GM12878 (cell line): ENCODE measurements at regions not wholly inside any gene's neighbourhood (a gene's known extent, or its start where the extent isn't known, plus 50 kb on each side); places are given as distances from the start of the nearest gene placed in this dataset.

Source experiments
- ATAC-seq: fragments of 200-7000 bp; cut with Tn5 transposase; 3 replicates; pipeline ENCODE4 v1.9.1; 2020; ENCODE audit warnings: mild to moderate bottlenecking, moderate library complexity
- BruUV-seq: library from RNA; stranded (reverse); fragments of 400-500 nt; replicated peaks from 2 replicates; lab custom pipeline; 2021; lab: Mats Ljungman, UMichigan
- CTCF ChIA-PET: fragments of 300-600 bp; sonication (Branson Sonifier 250); formaldehyde crosslinking; extraction: SDS; loops from one replicate; lab custom pipeline; 2021; ENCODE audit warnings: inconsistent platforms; lab: Yijun Ruan, JAX
- POLR2A ChIA-PET: fragments of 350-600 bp; formaldehyde crosslinking; extraction: SDS; loops from one replicate; lab custom pipeline; 2021; ENCODE audit warnings: inconsistent platforms; lab: Charles Lee
- RAD21 ChIA-PET: fragments of 300-600 bp; sonication (Branson Sonifier 250); formaldehyde crosslinking; loops from one replicate; lab custom pipeline; 2023; ENCODE audit warnings: antibody characterized with exemption; ENCODE audit not compliant: unreplicated experiment; lab: Charles Lee
- SMC1A ChIA-PET: fragments of 300-600 bp; sonication (Branson Sonifier 250); formaldehyde crosslinking; loops from one replicate; lab custom pipeline; 2023; ENCODE audit not compliant: unreplicated experiment, uncharacterized antibody; lab: Charles Lee
- DNase-seq: peaks from one replicate; pipeline ENCODE4 v3.0.0-alpha.2; 2011; ENCODE audit warnings: low read depth, low spot score
- FAIRE-seq: peaks from 3 replicates; lab custom pipeline; 2011; peaks lifted over from hg19 to GRCh38; lab: Jason Lieb, UNC
- H2AFZ ChIP-seq: 2 replicates; pipeline ENCODE4 v1.6.0; 2011; ENCODE audit warnings: low read depth, low read length, control low read depth; ENCODE audit not compliant: control insufficient read depth
- H3K27ac ChIP-seq: 2 replicates; pipeline ENCODE4 v1.5.1; 2011; ENCODE audit warnings: control low read depth; ENCODE audit not compliant: control insufficient read depth, insufficient read depth
- H3K27me3 ChIP-seq, 2 experiments: replicated peaks in 1 of 2; 2 replicates each; pipeline versions ENCODE4 v1.6.0 to v1.6.1; 2011; ENCODE audit warnings: low read length in 1 of 2; ENCODE audit not compliant: control insufficient read depth in 2 of 2, insufficient read depth in 2 of 2
- H3K36me3 ChIP-seq, 2 experiments: 2 replicates each; pipeline ENCODE4 v1.5.1; 2011; ENCODE audit warnings: low read length in 1 of 2; ENCODE audit not compliant: control insufficient read depth in 2 of 2, insufficient read depth in 2 of 2
- H3K4me1 ChIP-seq: 2 replicates; pipeline ENCODE4 v1.6.1; 2011; ENCODE audit warnings: mild to moderate bottlenecking, low read length, moderate library complexity, mixed read lengths; ENCODE audit not compliant: control insufficient read depth, insufficient read depth
- H3K4me2 ChIP-seq: 2 replicates; pipeline ENCODE4 v1.6.0; 2011; ENCODE audit warnings: control low read depth; ENCODE audit not compliant: control insufficient read depth, insufficient read depth
- H3K4me3 ChIP-seq: fragments of 200-600 bp; sonication (generic); 2 replicates; pipeline ENCODE4 v1.5.1; 2016
- H3K79me2 ChIP-seq: 2 replicates; pipeline ENCODE4 v1.6.0; 2011; ENCODE audit warnings: low read length; ENCODE audit not compliant: control insufficient read depth, insufficient read depth
- H3K9ac ChIP-seq: 2 replicates; pipeline ENCODE4 v1.8.0; 2011; ENCODE audit warnings: low read length, control low read depth, mixed read lengths; ENCODE audit not compliant: control insufficient read depth, insufficient read depth
- H3K9me3 ChIP-seq: replicated peaks from 3 replicates; pipeline ENCODE4 v1.5.1; 2011; ENCODE audit warnings: mild to moderate bottlenecking, low read length; ENCODE audit not compliant: control insufficient read depth, insufficient read depth
- H4K20me1 ChIP-seq: 2 replicates; pipeline ENCODE4 v1.6.0; 2011; ENCODE audit not compliant: control insufficient read depth, insufficient read depth
- ASH2L ChIP-seq: fragments of 300-600, 200-600 bp; sonication (generic); IDR thresholded peaks from 2 replicates; pipeline ENCODE4 v1.6.1; 2017; ENCODE audit warnings: low read depth, mild to moderate bottlenecking, borderline replicate concordance
- DPF2 ChIP-seq: fragments of 450-650 bp; IDR thresholded peaks from 2 replicates; pipeline ENCODE4 v1.6.1; 2017; ENCODE audit warnings: mild to moderate bottlenecking
- ESRRA ChIP-seq: IDR thresholded peaks from 2 replicates; pipeline ENCODE4 v1.6.1; 2012; ENCODE audit warnings: mild to moderate bottlenecking, low read length, improper control_type of control experiment
- FOS ChIP-seq: IDR thresholded peaks from 3 replicates; pipeline ENCODE4 v1.6.1; 2011; ENCODE audit warnings: borderline replicate concordance; ENCODE audit not compliant: insufficient read length; ENCODE audit errors: extremely low read depth
- HCFC1 ChIP-seq: fragments of 150-350 bp; IDR thresholded peaks from 2 replicates; pipeline ENCODE4 v1.6.1; 2014; ENCODE audit warnings: low read length
- HSF1 ChIP-seq: fragments of 150-350 bp; IDR thresholded peaks from 2 replicates; pipeline ENCODE4 v1.6.1; 2014; ENCODE audit warnings: mild to moderate bottlenecking, low read depth, low read length
- MEF2A ChIP-seq: IDR thresholded peaks from 2 replicates; pipeline ENCODE4 v1.6.1; 2011; ENCODE audit warnings: low read depth, mild to moderate bottlenecking, low read length, moderate library complexity; ENCODE audit not compliant: insufficient read depth
- NFYA ChIP-seq: IDR thresholded peaks from 2 replicates; pipeline ENCODE4 v1.6.1; 2011; ENCODE audit warnings: low read depth, mild to moderate bottlenecking, low read length, improper control_type of control experiment, borderline replicate concordance
- PAX8 ChIP-seq: fragments of 450-650 bp; IDR thresholded peaks from 2 replicates; pipeline ENCODE4 v1.6.1; 2017; ENCODE audit warnings: mild to moderate bottlenecking, moderate library complexity
- RBBP5 ChIP-seq: fragments of 200-600 bp; sonication (generic); conservative IDR thresholded peaks from 2 replicates; pipeline ENCODE4 v1.6.1; 2016
- SIN3A ChIP-seq: IDR thresholded peaks from 2 replicates; pipeline ENCODE4 v1.6.1; 2012; ENCODE audit warnings: low read depth, low read length, improper control_type of control experiment
- SIX5 ChIP-seq: IDR thresholded peaks from 2 replicates; pipeline ENCODE4 v1.6.1; 2011; ENCODE audit warnings: mild to moderate bottlenecking, low read depth, low read length, moderate library complexity; ENCODE audit not compliant: severe bottlenecking
- TAF1 ChIP-seq: IDR thresholded peaks from 2 replicates; pipeline ENCODE4 v1.6.1; 2011; ENCODE audit warnings: mild to moderate bottlenecking, low read depth, low read length, borderline replicate concordance
- ZBTB40 ChIP-seq: fragments of 450-650 bp; IDR thresholded peaks from 2 replicates; pipeline ENCODE4 v1.6.1; 2016; ENCODE audit warnings: mild to moderate bottlenecking, moderate library complexity, borderline replicate concordance
- ZNF207 ChIP-seq: fragments of 450-650 bp; IDR thresholded peaks from 2 replicates; pipeline ENCODE4 v1.6.1; 2014; ENCODE audit warnings: antibody characterized with exemption, mild to moderate bottlenecking, borderline replicate concordance
- WGBS: methylation state at CpG from one replicate; pipeline ENCODE4 v1.1.6; 2016; ENCODE audit warnings: low lambda C conversion rate; ENCODE audit not compliant: insufficient replicate concordance, insufficient coverage; ENCODE audit errors: missing lambda C conversion rate; 5-methylcytosine and 5-hydroxymethylcytosine counted together
- in situ Hi-C: fragments of 300-500 bp; cut with MboI; formaldehyde crosslinking; loops from 9 replicates; pipeline ENCODE4 v1.14.3; 2018; ENCODE audit warnings: mixed read lengths
- intact Hi-C: fragments of 100-400 bp; cut with micrococcal nuclease; formaldehyde crosslinking; loops from one replicate; pipeline ENCODE4 v1.14.2; 2022; ENCODE audit not compliant: unreplicated experiment

- CTCF ChIA-PET: no interaction called here
- Histone ChIP-seq H3K4me1 (no peaks in the 10 kb centered on the region), H3K9me3 (no peaks in the 10 kb centered on the region), H4K20me1 (no peaks in the 10 kb centered on the region), H3K9ac (no peak overlapping the region), H2AFZ (no peak overlapping the region), H3K27ac (no peak overlapping the region), H3K27me3 (no peaks in the 10 kb centered on the region), H3K36me3 (no peaks in the 10 kb centered on the region), H3K4me2 (no peak overlapping the region), H3K79me2 (no peaks in the 10 kb centered on the region), H3K4me3 (no peak overlapping the region)
- intact Hi-C loops: no loop called here
- no peak for FAIRE-seq
- POLR2A ChIA-PET: no interaction called here
- no peak for ATAC-seq
- WGBS: 27% methylated on average over 3 of the region's 3 CpGs
- no TSS peak for BruUV-seq
- TF ChIP-seq MEF2A: no peak
- no peak for TF ChIP-seq SIN3A
- no peak for TF ChIP-seq HCFC1
- in situ Hi-C loops: no loop called here
- SMC1A ChIA-PET: no interaction called here
- DNase-seq: no peak
- RAD21 ChIA-PET: no interaction called here
These were observed 1899.8 kb upstream of the NUDT12 start for GRCh38 chr5:105462377-105462776.

GRCh38 chr5:105460721-105461120, 1898.1 kb upstream of the NUDT12 start:
- CTCF ChIA-PET: no interaction called here
- H4K20me1 ChIP-seq: no peaks in the 10 kb centered on the region
- no peak overlapping the region for H3K9ac ChIP-seq
- intact Hi-C loops: no loop called here
- no peaks in the 10 kb centered on the region for H3K9me3 ChIP-seq
- H3K79me2 ChIP-seq: no peaks in the 10 kb centered on the region
- H3K4me1 ChIP-seq: no peaks in the 10 kb centered on the region
- no peaks in the 10 kb centered on the region for H3K36me3 ChIP-seq
- no peak for ATAC-seq
- no peak overlapping the region for H3K4me3 ChIP-seq
- no peak for FAIRE-seq
- RAD21 ChIA-PET: no interaction called here
- no peak for DNase-seq
- in situ Hi-C loops: no loop called here
- POLR2A ChIA-PET: no interaction called here
- no peak overlapping the region for H3K4me2 ChIP-seq
- no peaks in the 10 kb centered on the region for H3K27me3 ChIP-seq
- BruUV-seq: no TSS peak
- no peak overlapping the region for H2AFZ ChIP-seq
- SMC1A ChIA-PET: no interaction called here
- H3K27ac ChIP-seq: no peak overlapping the region
- WGBS: 23% methylated on average over 4 of the region's 4 CpGs
- TF ChIP-seq SIX5 (no peak), FOS (no peak), NFYA (no peak), HSF1 (no peak), TAF1 (no peak), DPF2 (no peak), ZBTB40 (no peak), RBBP5 (no peak), ESRRA (no peak), ZNF207 (no peak), ASH2L (no peak), PAX8 (no peak)
